DOHH2 (cell line): ENCODE measurements at regions not wholly inside any gene's neighbourhood (a gene's known extent, or its start where the extent isn't known, plus 50 kb on each side); places are given as distances from the start of the nearest gene placed in this dataset.

Source experiments
- H3F3A ChIP-seq: fragments of 200-600 bp; sonication (generic), shearing (Covaris generic); 2 replicates; pipeline ENCODE4 v1.6.0; 2016; ENCODE audit warnings: antibody characterized with exemption, mild to moderate bottlenecking; ENCODE audit not compliant: control insufficient read depth, insufficient read depth
- H3K27ac ChIP-seq: fragments of 200-600 bp; sonication (generic); 2 replicates; pipeline ENCODE4 v1.5.1; 2014; ENCODE audit warnings: low read depth, mild to moderate bottlenecking, low read length, moderate library complexity
- H3K27me3 ChIP-seq: fragments of 200-600 bp; sonication (generic); 2 replicates; pipeline ENCODE4 v1.6.1; 2014; ENCODE audit warnings: mild to moderate bottlenecking, low read length, mixed read lengths; ENCODE audit not compliant: control insufficient read depth
- H3K36me3 ChIP-seq: fragments of 200-600 bp; sonication (generic); 2 replicates; pipeline ENCODE4 v1.6.1; 2014; ENCODE audit warnings: mild to moderate bottlenecking, low read length, moderate library complexity, mixed read lengths; ENCODE audit not compliant: control insufficient read depth
- H3K4me1 ChIP-seq: fragments of 200-600 bp; sonication (generic); 2 replicates; pipeline ENCODE4 v1.6.1; 2014; ENCODE audit warnings: mild to moderate bottlenecking, low read length, mixed read lengths; ENCODE audit not compliant: control insufficient read depth
- H3K4me2 ChIP-seq: fragments of 200-600 bp; sonication (generic); 2 replicates; pipeline ENCODE4 v1.6.0; 2014; ENCODE audit warnings: mild to moderate bottlenecking, low read length, moderate library complexity
- H3K4me3 ChIP-seq: fragments of 200-600 bp; sonication (generic); 2 replicates; pipeline ENCODE4 v1.5.1; 2014; ENCODE audit warnings: mild to moderate bottlenecking, low read length, mixed read lengths
- H3K79me2 ChIP-seq: fragments of 200-600 bp; sonication (generic); 2 replicates; pipeline ENCODE4 v1.6.1; 2014; ENCODE audit warnings: mild to moderate bottlenecking, low read length, mixed read lengths; ENCODE audit not compliant: control insufficient read depth
- H3K9me2 ChIP-seq: fragments of 200-600 bp; sonication (generic); replicated peaks from 2 replicates; pipeline ENCODE4 v1.6.1; 2014; ENCODE audit warnings: mild to moderate bottlenecking, low read length, mixed read lengths; ENCODE audit not compliant: control insufficient read depth
- H3K9me3 ChIP-seq: fragments of 200-600 bp; sonication (generic); 2 replicates; pipeline ENCODE4 v1.6.1; 2014; ENCODE audit warnings: antibody characterized with exemption, low read length, mixed read lengths; ENCODE audit not compliant: control insufficient read depth, insufficient read depth
- H4K20me1 ChIP-seq: fragments of 200-600 bp; sonication (generic); 2 replicates; pipeline ENCODE4 v1.6.0; 2014; ENCODE audit warnings: low read depth, mild to moderate bottlenecking, antibody characterized with exemption, low read length, moderate library complexity; ENCODE audit not compliant: control insufficient read depth, insufficient read depth
- CTCF ChIP-seq: fragments of 200-600 bp; sonication (generic); IDR thresholded peaks from one replicate; pipeline ENCODE4 v1.5.1; 2014; ENCODE audit warnings: antibody characterized with exemption, mild to moderate bottlenecking, low read depth, low read length; ENCODE audit not compliant: poor library complexity, severe bottlenecking
- EZH2phosphoT487 ChIP-seq: fragments of 200-600 bp; sonication (generic); IDR thresholded peaks from 2 replicates; pipeline ENCODE4 v1.6.1; 2017; ENCODE audit warnings: borderline replicate concordance, mild to moderate bottlenecking, antibody characterized with exemption, low read length, moderate library complexity, mixed read lengths

GRCh38 chr18:1013951-1014350, 109.3 kb downstream of the ADCYAP1 start:
- Histone ChIP-seq H3K9me2 (no peaks in the 10 kb centered on the region), H3K9me3 (no peaks in the 10 kb centered on the region), H3K27ac (no peak overlapping the region), H4K20me1 (no peaks in the 10 kb centered on the region), H3K4me1 (no peaks in the 10 kb centered on the region), H3K4me2 (no peak overlapping the region), H3K79me2 (no peaks in the 10 kb centered on the region), H3K27me3 (no peaks in the 10 kb centered on the region), H3F3A (no peaks in the 10 kb centered on the region), H3K36me3 (no peaks in the 10 kb centered on the region), H3K4me3 (no peak overlapping the region)
- TF ChIP-seq CTCF: no peak

GRCh38 chr18:1014509-1014908, 109.8 kb downstream of the ADCYAP1 start:
- Histone ChIP-seq H3K27me3 (no peaks in the 10 kb centered on the region), H3K36me3 (no peaks in the 10 kb centered on the region), H3K79me2 (no peaks in the 10 kb centered on the region), H3K4me1 (no peaks in the 10 kb centered on the region), H3K27ac (no peak overlapping the region), H3K9me2 (no peaks in the 10 kb centered on the region), H3K4me3 (no peak overlapping the region), H4K20me1 (no peaks in the 10 kb centered on the region), H3K9me3 (no peaks in the 10 kb centered on the region), H3K4me2 (no peak overlapping the region), H3F3A (no peaks in the 10 kb centered on the region)
- no peak for TF ChIP-seq CTCF

- no peaks in the 10 kb centered on the region for H3K79me2 ChIP-seq
- H3F3A ChIP-seq: no peaks in the 10 kb centered on the region
- no peaks in the 10 kb centered on the region for H3K36me3 ChIP-seq
- H3K4me3 ChIP-seq: no peak overlapping the region
- H3K4me1 ChIP-seq: no peaks in the 10 kb centered on the region
- no peaks in the 10 kb centered on the region for H3K27me3 ChIP-seq
- H3K4me2 ChIP-seq: no peak overlapping the region
- no peak overlapping the region for H3K27ac ChIP-seq
- no peaks in the 10 kb centered on the region for H3K9me2 ChIP-seq
- TF ChIP-seq CTCF (no peak), EZH2phosphoT487 (no peak)
- H3K9me3 ChIP-seq: no peaks in the 10 kb centered on the region
- H4K20me1 ChIP-seq: no peaks in the 10 kb centered on the region
These were observed 110.4 kb downstream of the ADCYAP1 start for GRCh38 chr18:1014951-1015624.
